ENCODE measurements at regions not wholly inside any gene's neighbourhood (a gene's known extent, or its start where the extent isn't known, plus 50 kb on each side); places are given as distances from the start of the nearest gene placed in this dataset.

GRCh38 chr17:70503449-70503848, 334.1 kb downstream of the KCNJ2 start:
- Histone ChIP-seq H3K4me2 (ENCODE audit: low read depth, low read length, poor library complexity, severe bottlenecking) (no peak overlapping the region), H3F3A (ENCODE audit: low read depth) (no peaks in the 10 kb centered on the region), H3K27me3 (ENCODE audit: insufficient read depth, low read length, poor library complexity, severe bottlenecking) (no peaks in the 10 kb centered on the region), H3K79me2 (ENCODE audit: insufficient read depth, low read length) (no peaks in the 10 kb centered on the region), H3K9me2 (replicated peaks; ENCODE audit: low read depth, low read length) (no peaks in the 10 kb centered on the region), H3K9me3 (ENCODE audit: insufficient read depth, low read depth, low read length) (no peaks in the 10 kb centered on the region), H3K4me3 (ENCODE audit: low read length, poor library complexity, severe bottlenecking) (no peak overlapping the region), H4K20me1 (ENCODE audit: insufficient read depth, low read length, poor library complexity, severe bottlenecking) (no peaks in the 10 kb centered on the region), H3K9ac (ENCODE audit: low read depth, low read length, poor library complexity, severe bottlenecking) (no peak overlapping the region), H2AFZ (ENCODE audit: low read length) (no peak overlapping the region), H3K36me3 (ENCODE audit: insufficient read depth, low read length) (no peaks in the 10 kb centered on the region), H3K4me1 (ENCODE audit: insufficient read depth, low read length, poor library complexity, severe bottlenecking) (no peaks in the 10 kb centered on the region)
- TF ChIP-seq EZH2phosphoT487 (IDR thresholded peaks at IDR 0.05; ENCODE audit: borderline replicate concordance): no peak
- TF ChIP-seq, protein P1, sequence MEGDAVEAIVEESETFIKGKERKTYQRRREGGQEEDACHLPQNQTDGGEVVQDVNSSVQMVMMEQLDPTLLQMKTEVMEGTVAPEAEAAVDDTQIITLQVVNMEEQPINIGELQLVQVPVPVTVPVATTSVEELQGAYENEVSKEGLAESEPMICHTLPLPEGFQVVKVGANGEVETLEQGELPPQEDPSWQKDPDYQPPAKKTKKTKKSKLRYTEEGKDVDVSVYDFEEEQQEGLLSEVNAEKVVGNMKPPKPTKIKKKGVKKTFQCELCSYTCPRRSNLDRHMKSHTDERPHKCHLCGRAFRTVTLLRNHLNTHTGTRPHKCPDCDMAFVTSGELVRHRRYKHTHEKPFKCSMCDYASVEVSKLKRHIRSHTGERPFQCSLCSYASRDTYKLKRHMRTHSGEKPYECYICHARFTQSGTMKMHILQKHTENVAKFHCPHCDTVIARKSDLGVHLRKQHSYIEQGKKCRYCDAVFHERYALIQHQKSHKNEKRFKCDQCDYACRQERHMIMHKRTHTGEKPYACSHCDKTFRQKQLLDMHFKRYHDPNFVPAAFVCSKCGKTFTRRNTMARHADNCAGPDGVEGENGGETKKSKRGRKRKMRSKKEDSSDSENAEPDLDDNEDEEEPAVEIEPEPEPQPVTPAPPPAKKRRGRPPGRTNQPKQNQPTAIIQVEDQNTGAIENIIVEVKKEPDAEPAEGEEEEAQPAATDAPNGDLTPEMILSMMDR (conservative IDR thresholded peaks at IDR 0.05; ENCODE audit: low read length): no peak

DNA sequence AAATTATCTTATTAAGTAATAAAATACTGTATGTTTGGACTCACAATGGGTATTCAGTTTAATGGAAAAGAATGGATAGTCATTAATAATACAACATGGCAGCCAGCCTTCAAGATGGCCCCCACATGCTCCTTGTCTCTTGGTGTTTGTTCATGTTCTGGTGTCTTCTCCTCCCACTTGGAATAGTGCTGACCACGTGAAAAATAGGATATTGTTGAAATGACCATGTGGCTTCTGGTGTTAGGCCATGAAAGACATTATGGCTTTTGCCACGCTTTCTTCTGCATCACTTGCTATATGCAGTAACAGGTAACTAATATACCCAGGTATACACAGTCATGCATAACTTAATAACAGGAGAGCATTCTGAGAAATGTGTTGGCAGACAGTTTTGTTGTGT, 341.0 kb downstream of the KCNJ2 start:
- H3K9me3 ChIP-seq (ENCODE audit: insufficient read depth, low read depth, low read length): no peaks in the 10 kb centered on the region
- H3K27me3 ChIP-seq (ENCODE audit: insufficient read depth, low read length, poor library complexity, severe bottlenecking): no peaks in the 10 kb centered on the region
- H3F3A ChIP-seq (ENCODE audit: low read depth): no peaks in the 10 kb centered on the region
- no peaks in the 10 kb centered on the region for H3K9me2 ChIP-seq (replicated peaks; ENCODE audit: low read depth, low read length)
- H3K9ac ChIP-seq (ENCODE audit: low read depth, low read length, poor library complexity, severe bottlenecking): no peak overlapping the region
- H3K4me3 ChIP-seq (ENCODE audit: low read length, poor library complexity, severe bottlenecking): no peak overlapping the region
- H3K4me1 ChIP-seq (ENCODE audit: insufficient read depth, low read length, poor library complexity, severe bottlenecking): no peaks in the 10 kb centered on the region
- TF ChIP-seq, protein P1 (conservative IDR thresholded peaks at IDR 0.05; ENCODE audit: low read length): no peak
- no peak for TF ChIP-seq EZH2phosphoT487 (IDR thresholded peaks at IDR 0.05; ENCODE audit: borderline replicate concordance)
- no peaks in the 10 kb centered on the region for H3K79me2 ChIP-seq (ENCODE audit: insufficient read depth, low read length)
- H3K4me2 ChIP-seq (ENCODE audit: low read depth, low read length, poor library complexity, severe bottlenecking): no peak overlapping the region
- no peak overlapping the region for H2AFZ ChIP-seq (ENCODE audit: low read length)
- H4K20me1 ChIP-seq (ENCODE audit: insufficient read depth, low read length, poor library complexity, severe bottlenecking): no peaks in the 10 kb centered on the region
- no peaks in the 10 kb centered on the region for H3K36me3 ChIP-seq (ENCODE audit: insufficient read depth, low read length)

DNA sequence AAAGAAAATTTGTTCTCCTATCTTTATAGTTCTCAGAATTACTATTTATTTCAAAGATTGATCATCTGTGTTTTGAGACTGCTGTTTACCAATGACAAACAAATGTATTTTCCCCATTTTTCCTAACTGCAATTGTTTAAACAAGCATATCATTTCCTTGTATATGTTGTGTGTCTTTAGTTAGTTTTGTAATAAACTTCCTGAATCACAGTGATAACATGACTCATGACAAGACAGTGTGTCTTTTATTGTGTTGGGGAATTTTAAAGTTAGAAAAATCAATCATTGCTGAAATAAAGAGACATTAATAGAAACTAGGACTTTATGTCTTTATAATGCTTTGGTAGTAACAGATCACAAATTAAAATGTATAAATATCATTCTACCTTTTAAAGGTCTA, 348.5 kb downstream of the KCNJ2 start:
- Histone ChIP-seq H3K9me3 (ENCODE audit: insufficient read depth, low read depth, low read length) (no peaks in the 10 kb centered on the region), H3K4me2 (ENCODE audit: low read depth, low read length, poor library complexity, severe bottlenecking) (no peak overlapping the region), H3K36me3 (ENCODE audit: insufficient read depth, low read length) (no peaks in the 10 kb centered on the region), H3K9ac (ENCODE audit: low read depth, low read length, poor library complexity, severe bottlenecking) (no peak overlapping the region), H3K79me2 (ENCODE audit: insufficient read depth, low read length) (no peaks in the 10 kb centered on the region), H3K9me2 (replicated peaks; ENCODE audit: low read depth, low read length) (no peaks in the 10 kb centered on the region), H4K20me1 (ENCODE audit: insufficient read depth, low read length, poor library complexity, severe bottlenecking) (no peaks in the 10 kb centered on the region), H3K4me1 (ENCODE audit: insufficient read depth, low read length, poor library complexity, severe bottlenecking) (no peaks in the 10 kb centered on the region), H3F3A (ENCODE audit: low read depth) (no peaks in the 10 kb centered on the region), H3K4me3 (ENCODE audit: low read length, poor library complexity, severe bottlenecking) (no peak overlapping the region), H3K27me3 (ENCODE audit: insufficient read depth, low read length, poor library complexity, severe bottlenecking) (no peaks in the 10 kb centered on the region), H2AFZ (ENCODE audit: low read length) (no peak overlapping the region)
- TF ChIP-seq, protein P1 (conservative IDR thresholded peaks at IDR 0.05; ENCODE audit: low read length): no peak
- TF ChIP-seq EZH2phosphoT487 (IDR thresholded peaks at IDR 0.05; ENCODE audit: borderline replicate concordance): no peak

All from Loucy (cell line).